ENCODE measurements at regions not wholly inside any gene's neighbourhood (a gene's known extent, or its start where the extent isn't known, plus 50 kb on each side); places are given as distances from the start of the nearest gene placed in this dataset.

DNA sequence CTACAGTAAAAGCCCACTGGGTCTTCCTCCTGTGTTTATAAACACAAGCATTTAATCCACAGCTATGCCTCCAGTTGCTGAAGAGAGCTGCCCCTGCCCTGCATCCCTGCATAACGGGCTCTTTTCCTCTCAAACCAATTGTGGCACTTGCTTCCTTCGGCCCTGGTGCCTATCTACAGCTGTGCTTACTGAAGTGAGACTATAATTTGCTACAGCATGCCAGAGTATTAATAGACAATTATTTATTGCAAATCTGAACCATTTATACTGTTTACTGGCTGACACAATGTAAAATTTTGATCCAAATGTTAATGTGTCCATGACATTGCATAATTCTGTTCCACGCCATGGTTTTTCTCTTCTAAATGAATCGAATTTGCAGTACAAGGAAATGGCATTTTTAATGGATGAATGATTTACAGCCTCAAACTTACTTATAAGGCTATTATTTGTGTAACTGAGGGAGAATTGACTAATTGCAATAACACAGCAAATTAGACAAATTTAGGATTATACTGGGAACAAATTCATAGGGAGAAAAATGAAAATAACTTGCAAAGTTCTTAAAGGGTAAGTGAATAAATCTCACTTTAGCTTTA, 457.0 kb upstream of the HNRNPA3 start:
- TF ChIP-seq, protein P1, sequence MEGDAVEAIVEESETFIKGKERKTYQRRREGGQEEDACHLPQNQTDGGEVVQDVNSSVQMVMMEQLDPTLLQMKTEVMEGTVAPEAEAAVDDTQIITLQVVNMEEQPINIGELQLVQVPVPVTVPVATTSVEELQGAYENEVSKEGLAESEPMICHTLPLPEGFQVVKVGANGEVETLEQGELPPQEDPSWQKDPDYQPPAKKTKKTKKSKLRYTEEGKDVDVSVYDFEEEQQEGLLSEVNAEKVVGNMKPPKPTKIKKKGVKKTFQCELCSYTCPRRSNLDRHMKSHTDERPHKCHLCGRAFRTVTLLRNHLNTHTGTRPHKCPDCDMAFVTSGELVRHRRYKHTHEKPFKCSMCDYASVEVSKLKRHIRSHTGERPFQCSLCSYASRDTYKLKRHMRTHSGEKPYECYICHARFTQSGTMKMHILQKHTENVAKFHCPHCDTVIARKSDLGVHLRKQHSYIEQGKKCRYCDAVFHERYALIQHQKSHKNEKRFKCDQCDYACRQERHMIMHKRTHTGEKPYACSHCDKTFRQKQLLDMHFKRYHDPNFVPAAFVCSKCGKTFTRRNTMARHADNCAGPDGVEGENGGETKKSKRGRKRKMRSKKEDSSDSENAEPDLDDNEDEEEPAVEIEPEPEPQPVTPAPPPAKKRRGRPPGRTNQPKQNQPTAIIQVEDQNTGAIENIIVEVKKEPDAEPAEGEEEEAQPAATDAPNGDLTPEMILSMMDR (IDR thresholded peaks at IDR 0.05), result no peak
- no peak for TF ChIP-seq POLR2A (IDR thresholded peaks at IDR 0.05)
